HG03432 (cell line): ENCODE measurements at regions not wholly inside any gene's neighbourhood (a gene's known extent, or its start where the extent isn't known, plus 50 kb on each side); places are given as distances from the start of the nearest gene placed in this dataset.

Experiments
- ATAC-seq: cut with Tn5 transposase; IDR thresholded peaks from one replicate; pipeline ENCODE4 v1.9.1; 2021; ENCODE audit warnings: mild to moderate bottlenecking, moderate library complexity; ENCODE audit not compliant: unreplicated experiment

DNA sequence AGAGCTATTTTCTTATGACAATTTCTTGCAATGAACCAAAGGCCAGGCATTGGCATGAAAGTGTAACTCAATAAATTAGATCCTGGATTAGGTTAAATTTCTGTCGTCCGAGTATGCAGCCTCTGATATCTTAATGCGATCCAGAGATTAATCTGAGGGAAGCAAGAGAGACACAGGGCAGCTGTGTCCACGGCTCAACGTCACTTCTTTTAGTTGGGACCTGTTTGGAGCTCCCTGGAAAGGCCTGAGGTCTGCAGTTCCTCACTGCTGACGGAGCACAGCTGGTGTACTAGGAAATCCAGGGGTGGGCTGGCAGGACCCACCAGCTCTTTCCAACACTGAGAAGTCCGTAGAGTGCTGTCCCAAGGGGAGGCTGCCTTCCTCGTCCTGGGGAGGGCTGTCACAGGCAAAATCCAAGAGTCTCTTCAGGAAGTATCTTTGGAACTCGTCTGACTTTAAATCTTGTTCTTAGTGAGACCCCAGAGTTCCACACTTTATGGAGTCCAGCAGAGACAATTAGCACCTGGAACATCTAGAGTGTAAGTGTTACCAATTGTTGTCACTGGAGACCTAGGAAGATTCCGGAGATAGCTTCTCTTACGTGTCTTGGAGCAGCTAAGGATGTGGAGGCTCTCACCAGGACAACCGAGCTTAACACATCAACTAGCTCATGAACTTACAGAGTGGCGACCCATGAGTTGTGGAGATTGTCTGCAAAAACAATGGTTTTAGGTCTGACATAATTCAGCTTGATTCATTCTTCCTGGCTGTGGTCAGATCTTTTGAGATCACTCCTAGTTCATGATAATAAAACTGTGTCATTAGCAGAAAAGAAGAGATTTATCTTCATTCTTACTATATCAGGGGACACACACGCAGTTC, 173.7 kb downstream of the ACKR3 start:
- ATAC-seq, result no peak

DNA sequence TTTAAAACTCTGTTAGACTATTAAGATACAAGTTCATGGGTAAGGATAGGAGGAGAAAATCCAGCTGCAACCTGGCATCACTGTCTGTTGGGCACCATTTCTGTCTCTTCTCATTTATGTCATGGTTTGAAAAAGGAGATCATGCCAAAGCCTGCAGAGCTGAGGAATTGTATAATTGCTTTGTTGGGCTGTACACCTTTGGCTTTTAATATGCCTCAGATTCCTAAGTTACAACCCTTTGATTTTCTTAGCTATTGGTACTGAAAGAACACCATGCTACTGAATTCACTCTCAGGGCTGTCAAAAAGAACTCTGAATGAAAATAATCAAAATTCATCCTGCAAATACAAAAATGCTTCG, 174.3 kb downstream of the ACKR3 start:
- no peak for ATAC-seq

DNA sequence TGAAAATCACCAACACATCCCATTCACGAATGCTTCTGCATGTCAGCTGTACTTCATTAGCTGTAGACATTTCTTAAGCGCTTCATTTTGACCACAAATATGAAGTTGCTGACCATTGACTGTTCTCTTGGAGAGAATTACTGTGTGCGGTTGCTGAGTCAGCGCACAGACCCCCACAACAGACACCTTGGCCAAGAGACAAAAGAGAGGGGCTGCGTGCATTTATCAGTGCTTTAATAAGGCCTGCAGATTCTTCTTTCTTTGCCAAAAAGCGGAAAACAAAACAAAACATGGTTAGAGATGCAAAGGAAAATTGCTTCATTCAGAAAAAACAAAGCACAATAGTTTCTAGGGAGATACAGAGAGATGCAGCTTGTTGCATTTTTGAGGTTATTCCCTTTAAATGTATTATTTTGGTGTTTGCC, 174.7 kb downstream of the ACKR3 start:
- no peak for ATAC-seq

DNA sequence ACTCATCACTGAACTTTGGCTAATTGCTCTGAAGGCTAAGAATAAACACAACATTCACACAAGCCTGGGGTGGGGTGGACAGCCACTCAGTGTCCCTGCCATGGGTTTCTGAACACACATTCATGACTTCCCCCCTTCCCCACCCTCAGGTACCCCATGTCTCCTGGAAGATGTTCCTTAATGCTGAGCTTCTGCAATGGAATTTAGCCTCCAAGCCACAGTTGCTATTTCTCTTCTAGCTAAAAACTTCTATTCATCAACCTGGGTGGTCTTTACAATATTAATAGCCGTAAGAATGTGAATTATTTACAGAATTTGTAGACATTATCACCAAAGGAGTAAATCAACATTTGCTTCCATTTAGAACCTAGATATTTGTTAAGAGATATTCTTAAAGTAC, 175.1 kb downstream of the ACKR3 start:
- ATAC-seq, result no peak

DNA sequence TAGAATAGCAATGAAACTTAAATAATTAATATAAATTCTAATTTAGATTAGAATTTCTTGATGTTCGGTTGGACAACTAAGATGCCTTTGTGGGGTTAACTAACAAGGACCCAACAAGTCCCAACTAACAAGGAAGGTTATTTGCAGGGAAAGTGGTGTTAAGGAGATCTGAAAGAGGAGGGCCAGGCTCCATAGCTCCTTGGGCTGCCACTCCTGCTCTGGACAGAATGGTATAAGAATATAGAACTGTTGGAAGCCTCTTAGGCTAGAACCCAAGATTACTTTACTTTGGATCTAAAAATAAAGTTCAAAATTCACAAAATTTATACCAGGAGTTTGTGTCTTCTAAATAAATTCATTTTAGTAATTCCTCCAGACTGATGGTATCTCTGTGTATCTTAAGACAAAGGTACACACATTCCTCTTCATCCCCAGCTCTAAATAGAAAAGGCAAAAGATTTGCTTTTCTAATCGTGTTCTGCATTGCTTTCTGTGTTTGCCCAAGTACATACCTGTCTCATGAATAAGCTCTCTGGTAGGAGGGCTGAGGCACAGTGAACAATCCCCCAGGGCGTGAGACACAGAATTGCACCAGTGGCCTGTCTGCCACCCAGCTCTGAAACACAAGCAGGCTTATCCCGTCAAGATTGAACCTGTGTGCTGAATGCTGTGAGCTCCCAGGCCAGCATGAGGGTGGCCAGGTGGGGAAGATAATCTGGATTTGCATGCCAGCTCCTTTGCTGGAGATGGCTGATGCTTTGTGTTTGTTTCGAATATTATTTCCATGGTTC, 176.0 kb downstream of the ACKR3 start:
- no peak for ATAC-seq

DNA sequence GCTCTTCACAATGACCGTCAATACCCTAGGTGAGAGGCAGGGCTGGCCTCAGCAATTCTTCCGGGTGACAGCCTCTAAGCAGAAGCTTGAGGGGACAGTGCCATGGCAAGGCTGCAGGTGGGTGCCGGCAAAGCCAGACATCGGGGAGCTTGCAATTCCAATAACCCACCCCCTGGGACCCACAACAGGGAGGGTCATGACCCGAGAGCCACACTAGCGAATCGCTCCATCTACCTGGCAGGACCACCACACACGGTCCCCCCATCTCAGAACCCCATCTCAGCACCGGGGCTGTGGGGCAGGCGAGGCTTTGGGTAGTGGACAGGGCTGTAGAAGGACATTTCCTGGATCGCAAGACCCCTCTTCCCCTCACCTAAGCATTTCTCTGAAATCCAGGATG, 177.2 kb downstream of the ACKR3 start:
- no peak for ATAC-seq

DNA sequence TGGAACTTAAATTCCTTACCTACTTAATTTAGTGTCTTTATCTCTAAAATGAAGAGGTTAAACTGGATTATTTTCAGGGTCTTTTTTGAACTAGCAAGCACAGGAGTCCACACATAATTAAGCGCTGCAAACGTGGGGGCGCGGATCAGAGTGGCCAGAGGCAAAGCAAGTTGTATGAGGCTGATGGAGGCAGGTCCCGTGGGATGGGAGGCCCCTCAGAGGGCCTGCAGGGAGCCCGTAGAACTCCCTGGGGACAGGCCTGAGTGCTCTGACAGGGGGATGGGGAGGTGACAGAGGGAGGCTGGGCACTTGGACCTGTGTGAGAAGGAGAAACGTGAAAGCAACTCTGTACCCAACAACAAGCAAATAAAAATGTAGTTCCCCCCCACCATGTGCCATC, 177.8 kb downstream of the ACKR3 start:
- no peak for ATAC-seq

DNA sequence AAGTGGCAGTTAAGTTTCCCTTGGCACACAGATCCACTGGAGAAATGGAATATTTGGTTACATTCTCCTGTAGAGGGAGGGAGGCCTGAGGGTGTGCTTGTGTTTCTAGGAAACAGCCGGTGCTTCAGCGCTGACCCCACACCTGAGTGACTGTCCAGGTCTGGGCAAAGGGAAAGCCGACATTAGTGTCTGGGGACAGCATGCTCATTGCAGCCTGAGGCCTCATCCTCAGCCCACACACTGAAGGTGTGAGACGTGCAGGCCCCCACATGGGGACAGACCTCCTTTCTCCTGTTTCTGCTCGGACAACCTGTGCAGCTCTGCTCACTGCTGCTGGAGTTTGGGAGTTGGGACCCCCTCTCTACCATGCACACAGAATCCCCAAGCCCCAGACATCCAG, 178.3 kb downstream of the ACKR3 start:
- ATAC-seq, result no peak

DNA sequence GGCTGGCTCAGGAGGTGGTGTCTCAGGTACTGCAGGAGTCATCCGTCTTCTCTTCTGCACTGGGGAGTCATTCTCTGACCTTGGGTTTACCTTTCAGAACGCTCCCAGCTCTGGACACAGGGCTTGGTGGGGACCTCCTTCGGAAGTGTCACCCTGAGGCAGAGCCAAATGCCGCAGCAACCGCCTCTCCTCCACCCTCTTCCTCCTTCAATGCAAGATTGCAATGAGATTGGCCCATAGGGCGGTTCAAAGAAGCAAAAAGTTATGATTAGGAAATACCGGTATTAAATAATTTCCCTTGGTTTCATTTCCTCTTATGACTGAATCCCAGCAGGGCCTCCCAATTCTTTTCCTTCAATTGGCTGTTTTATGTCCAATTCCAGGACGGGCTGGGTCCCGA, 178.8 kb downstream of the ACKR3 start:
- no peak for ATAC-seq

DNA sequence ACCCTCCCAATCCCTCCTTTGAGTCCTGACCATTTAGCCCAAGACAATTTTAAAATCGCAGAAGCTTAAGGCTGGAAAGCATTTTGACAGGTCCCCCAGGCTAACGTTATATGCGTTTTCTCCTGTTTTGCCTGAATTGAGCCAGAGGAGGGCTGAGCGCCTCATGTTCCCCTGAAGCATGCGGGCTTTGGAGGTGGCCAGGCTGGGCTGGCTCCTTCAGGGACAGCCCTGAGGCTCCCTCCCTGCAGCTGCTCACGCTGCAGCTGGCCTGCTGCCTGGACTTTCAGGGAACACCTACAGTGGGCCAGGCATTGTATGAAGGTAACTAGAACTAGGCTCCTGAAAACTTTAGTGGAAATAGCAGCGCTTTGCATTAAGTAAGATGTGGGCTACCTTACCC, 179.2 kb downstream of the ACKR3 start:
- no peak for ATAC-seq

DNA sequence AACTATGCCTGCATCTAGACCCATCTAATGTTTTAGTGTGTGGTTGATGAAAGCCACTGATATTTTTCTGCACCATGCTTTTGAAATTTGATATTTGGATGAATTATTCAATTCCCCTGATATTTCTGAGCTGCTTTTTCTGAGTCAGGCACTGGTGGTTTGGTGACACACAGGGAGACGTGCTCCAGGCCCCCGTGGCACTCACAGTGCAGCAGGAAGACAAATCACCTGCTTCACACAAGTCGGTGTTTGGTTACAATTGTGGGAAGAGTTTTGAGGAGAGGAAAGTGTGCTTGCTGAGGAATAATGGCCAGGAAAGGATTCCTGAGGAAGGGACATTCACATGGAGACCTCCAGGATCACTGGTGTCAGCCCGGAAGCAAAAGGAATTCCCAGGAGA, 179.7 kb downstream of the ACKR3 start:
- ATAC-seq, result no peak

DNA sequence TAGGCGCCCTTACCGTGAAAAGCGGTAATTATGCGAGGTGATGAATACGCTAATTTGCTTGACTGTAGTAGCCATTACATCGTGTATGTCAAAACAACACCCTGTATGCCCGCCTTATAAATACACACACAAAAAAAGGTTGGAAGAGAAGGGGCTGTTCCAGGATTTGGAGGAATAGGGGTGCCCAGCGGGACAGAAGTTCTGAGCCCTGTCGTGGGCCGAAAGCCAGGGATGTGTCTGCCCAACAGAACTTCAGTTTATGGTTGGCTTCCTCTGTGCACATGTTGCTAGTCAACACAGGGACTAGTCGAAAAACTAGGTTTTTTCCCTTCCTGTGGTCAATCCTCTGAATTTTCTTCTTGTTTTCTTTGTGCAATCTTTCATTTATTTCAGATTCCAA, 182.5 kb downstream of the ACKR3 start:
- ATAC-seq, result no peak

DNA sequence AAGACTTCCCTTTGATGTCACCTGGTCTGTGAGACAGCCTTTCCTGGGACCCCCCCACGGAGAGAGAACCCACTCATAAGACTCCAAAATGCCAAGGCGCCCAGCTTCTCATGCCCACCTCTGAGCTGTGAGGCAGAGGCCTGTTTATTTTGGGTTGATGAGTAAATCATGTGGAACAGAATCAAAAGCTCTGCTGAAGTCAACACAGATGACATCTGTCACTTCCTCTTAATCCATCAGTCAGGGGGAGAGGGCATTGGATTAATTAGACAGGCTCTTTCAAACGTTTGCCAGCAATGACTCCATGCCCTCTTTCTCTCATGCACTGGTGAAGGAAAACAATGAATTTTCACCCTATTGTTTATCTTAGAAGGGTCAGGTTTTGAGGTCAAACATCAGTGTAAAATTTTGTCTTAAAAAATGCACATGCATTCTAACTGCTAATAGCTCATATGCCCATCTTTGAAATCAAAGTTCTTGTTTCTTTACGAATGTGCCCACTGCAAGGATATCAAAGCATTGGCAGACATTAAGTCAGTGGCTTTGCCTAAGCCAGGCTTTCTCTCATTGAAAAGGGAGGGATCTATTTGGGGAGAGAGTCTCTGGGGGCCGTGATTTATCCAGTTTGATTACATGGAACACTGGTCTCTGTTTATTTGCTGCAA, 184.1 kb downstream of the ACKR3 start:
- ATAC-seq, result no peak

DNA sequence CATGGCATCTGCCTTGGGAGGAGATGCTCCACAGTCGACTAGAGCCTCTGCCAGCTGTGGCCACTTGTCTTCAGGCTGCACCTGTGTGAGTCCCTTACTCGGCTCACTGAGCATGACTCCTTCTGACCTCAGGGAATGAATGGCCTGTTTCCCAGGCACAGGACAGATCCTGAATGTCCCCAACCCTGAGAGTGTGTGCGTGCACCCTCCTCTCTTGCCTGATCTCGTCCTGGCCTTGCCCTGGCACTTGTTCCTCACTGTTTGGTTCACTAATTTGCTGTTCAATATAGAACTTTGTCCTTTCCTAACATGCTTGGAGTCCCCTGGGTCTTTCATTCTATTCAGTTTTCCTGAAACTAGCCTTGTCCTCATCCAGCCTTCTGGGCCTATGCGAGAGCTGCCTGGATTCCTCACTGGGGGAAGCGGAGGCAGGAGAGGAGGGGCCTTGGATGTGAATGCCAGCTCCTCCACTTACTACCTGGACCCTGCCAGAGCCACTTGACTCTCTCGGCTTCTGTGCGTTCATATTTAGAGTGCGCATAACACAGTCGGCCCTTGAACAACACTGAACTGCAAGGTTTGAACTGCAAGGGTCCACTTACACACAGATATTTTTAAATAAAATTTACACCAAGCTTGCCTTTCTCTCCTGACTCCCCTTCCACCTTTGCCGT, 184.8 kb downstream of the ACKR3 start:
- no peak for ATAC-seq

DNA sequence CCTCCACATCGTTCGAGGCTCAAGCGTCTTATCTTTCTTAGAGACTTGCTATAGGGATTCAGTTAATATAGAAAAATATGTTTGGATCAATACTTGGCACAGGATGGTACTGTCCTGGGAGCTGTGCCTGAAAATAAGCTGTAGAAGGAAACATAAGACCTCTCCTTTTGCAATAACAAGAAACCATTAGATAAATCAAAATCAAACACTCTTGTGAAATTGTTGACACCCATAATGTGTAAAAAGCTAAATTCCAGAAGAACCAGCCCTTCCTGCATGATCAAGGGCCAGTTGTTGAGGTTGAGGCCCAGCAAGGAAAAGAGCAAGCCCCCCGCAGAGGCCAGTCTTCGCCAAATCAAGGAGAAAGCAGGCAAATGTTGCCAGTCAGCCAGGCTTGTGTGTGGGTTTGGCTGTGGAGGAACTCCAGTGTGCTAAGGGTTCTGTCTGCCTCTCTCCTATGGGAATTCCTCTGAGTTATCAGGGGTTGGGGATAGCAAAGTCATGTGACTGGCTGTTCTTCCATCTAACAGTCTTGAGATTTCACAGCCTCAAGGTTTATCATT, 185.7 kb downstream of the ACKR3 start:
- ATAC-seq, result no peak

DNA sequence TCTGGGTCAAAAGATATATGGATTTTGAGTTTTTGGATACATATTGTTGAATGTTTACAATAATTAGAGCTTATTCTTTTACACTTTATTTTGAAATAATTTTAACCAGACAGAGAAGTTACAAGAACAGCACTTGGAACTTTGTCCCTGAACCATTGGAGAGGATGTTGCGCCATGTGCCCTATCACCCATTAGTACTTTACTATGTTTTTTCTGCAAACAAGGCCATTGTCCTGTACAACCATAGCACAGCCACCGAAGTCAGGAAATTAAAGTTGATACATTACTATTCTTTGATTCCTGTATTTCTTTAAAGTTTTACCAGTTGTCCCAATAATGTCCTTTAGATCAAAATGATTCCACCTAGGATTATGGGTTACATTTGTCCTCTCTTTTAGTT, 188.8 kb downstream of the ACKR3 start:
- no peak for ATAC-seq

DNA sequence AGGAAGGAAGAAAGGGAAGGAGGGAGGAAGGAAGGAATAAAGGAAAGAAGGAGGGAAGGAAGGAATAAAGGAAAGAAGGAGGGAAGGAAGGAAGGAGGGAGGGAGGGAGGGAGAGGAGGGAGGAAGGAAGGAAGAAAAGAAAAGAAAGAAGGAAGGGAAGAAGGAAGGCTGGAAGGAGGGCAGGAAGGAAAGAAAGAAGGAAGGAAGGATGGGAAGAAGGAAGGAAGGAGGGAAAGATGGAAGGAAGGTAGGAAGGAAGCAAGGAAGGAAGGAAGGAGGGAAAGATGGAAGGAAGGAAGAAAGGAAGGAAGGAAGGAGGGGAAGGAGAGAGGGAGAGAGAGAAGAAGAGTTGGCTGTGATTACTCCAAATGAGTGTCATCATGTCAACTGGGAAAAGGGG, 190.6 kb downstream of the ACKR3 start:
- no peak for ATAC-seq

DNA sequence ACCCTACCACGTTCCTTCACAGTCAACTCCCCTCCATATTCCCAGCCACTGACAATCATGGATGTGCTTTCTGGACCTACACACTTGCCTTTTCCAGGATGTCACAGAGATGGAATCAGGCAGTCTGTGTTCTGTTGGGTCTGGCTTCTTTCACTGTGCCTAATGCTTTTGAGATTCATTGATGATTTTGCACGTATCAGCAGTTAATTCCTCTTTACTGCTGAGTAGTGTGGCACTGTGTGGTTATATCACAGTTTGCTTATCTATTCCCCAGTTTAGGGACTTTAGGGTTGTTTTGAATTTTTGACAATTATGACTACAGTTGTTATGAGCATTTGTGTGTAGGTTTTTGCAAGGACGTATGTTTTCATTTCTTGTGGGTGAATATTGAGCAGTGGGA, 191.7 kb downstream of the ACKR3 start:
- ATAC-seq, result no peak

DNA sequence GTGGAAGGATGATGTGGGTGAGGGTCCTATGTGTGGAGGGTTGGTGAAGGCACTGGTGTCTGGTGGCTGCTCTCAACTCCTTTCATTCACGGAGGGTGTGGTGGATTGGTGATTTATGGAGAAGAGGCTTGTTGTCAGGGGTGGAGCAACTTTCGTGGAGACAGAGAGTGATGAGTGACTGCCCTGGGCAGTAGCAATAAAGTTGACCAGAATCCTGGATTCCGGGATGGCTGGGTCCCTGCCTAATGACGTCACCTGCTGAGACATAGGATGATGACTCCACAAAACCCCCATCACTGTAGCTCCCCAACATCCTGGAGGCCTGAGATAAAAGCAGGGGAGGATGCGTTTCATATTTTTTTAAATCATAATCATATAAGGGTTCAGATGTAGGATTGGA, 193.0 kb downstream of the ACKR3 start:
- no peak for ATAC-seq

DNA sequence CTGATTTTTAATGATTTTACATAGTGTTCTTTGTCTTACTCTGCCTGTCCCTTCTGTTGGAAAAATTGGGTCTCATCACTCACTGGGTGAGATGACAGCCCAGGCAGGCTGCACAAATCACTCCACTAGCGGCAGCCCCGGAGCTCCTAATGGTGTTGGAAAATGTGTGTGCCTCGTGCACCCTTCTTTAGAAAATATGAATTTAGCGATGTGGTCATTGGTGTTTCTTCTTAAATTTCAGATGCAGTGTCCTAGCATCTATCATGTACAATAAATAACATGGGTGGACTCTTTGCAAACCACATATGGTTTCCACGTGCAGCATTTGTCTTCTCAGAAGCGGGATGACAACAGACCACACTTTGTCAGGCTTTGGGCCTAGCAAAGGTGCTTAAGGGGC, 194.2 kb downstream of the ACKR3 start:
- ATAC-seq, result no peak

DNA sequence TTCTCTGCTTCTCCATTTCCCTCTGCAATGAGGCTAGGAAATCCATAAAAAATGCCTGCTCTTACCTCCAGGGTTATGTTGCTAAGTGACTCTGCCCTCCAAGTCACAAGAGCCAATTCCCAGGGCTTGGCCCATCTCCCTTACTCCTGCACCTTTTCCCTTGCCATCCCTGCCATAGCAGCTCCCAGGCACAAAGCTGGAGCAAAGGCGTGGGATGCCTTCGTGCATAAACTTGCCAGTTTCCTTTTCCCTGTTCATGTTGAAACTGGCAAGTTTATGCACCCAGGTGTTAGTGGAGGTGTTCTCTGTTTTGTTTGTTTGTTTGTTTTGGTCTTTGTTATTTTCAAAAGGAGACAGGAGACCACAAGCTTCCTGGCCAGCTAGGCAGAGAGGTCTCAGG, 195.1 kb downstream of the ACKR3 start:
- ATAC-seq, result no peak
